Hematopoietic multipotent progenitor cell treated with erythropoietin and hydrocortisone succinate and interleukin-3 and kit ligand, for 15 days (in vitro differentiated cells): ENCODE measurements at regions not wholly inside any gene's neighbourhood (a gene's known extent, or its start where the extent isn't known, plus 50 kb on each side); places are given as distances from the start of the nearest gene placed in this dataset.

Source experiments
- DNase-seq: peaks from one replicate; pipeline ENCODE4 v3.0.0-alpha.2; 2015; ENCODE audit warnings: low spot score

DNA sequence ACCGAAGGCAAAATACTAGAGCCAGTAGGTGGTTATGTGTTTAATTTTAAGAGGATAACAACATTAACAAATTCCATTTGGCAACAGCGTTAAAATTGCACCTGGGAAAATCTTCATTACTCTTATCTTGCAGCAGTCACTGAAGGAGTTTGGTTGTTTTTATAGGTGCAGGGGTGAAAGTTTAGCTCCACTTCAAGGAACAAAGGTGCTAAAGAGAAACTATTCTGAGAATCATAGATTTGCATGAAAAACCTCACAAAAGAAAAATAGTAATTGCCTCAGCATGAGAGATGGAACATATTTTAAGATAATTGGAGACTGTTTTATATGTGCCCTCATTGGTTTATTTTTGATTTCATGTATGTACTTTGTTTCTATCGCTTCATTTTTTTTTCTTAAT lies 444.4 kb downstream of the UTRN start:
- DNase-seq: no peak

GRCh38 chr6:144730088-144730645 lies 445.0 kb downstream of the UTRN start:
- no peak for DNase-seq

GRCh38 chr6:144731229-144731628 lies 446.1 kb downstream of the UTRN start:
- DNase-seq: no peak

GRCh38 chr6:144736763-144737162 lies 451.6 kb downstream of the UTRN start:
- DNase-seq: no peak

GRCh38 chr6:144737998-144738397 lies 452.9 kb downstream of the UTRN start:
- no peak for DNase-seq

DNA sequence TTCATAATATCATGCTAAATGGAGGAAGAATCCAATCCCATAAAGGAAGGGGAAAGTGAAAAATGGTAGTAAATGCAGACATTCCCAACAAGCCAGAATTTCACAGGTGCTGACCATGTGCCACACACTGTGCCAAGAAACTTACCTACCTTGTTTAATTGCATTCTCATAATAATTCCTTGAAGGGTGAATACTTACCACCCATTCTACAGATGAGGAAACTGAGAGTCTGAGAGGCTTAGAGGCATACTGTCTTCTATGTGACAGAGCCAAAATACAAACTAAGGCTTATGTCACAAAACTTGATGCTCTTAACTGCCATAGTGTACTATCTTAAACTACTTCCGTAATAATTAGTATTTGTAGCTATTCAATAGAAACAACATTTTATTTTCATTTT lies 454.7 kb downstream of the UTRN start:
- no peak for DNase-seq

DNA sequence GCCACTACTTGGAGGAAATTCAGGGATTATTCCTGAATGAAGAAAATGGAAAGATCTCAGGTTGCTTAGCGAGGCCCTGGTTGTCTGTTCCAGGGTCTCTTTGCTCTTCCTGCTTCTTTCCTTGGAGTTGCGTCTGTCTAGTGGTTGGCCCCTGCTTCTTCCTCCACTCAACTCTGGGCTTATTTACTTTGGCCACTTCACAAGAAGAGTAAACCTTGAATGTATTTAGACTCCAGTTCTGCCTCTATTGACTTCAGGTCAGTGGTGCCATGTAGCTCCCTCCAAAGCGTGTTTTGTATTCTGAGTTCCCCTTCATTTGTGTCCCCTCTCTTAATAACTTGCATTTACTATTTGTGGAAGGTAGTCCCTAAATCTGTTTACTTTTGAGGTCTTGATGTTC lies 456.5 kb downstream of the UTRN start:
- no peak for DNase-seq

DNA sequence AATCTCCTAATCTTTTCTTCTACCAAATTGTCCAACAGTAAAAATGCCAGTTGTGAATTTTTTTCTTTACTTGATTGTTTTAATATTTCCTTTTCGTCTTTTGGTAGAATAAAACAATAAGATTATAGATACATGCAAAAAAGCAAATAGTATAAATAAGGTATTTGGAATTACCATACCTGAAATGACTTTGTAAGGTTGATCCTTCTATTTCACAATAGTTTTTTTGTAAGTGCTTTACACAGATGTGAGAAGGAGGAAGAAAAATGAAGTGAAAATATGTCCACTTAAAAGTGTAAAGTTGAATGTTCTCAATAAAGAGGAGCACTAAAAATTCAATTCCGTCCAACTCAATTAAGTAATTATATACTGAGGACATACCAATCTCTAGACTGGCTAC lies 457.6 kb downstream of the UTRN start:
- DNase-seq: no peak

GRCh38 chr6:144744720-144745119 lies 459.6 kb downstream of the UTRN start:
- DNase-seq: no peak

- DNase-seq: no peak
Observed at GRCh38 chr6:144745439-144745838, 460.3 kb downstream of the UTRN start.

GRCh38 chr6:144746902-144747469 lies 461.9 kb downstream of the UTRN start:
- no peak for DNase-seq

DNA sequence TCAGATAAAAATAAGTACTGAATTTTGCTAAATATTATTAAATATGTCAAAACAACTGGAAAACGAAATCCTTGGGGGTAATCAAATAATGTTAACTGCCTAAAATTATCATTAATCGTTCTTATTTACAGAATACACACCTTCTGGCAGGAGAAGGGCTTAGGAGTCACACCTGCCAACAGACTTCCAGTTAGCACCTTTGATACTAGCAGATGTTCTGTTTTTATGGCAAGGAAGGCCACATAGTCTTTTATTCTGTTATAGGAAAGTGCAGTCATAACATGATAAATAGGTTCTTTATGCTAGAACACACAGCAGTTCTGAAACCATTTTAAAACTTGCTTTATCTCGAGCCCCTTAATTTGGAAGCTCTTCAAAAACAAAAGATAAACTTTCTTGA lies 464.1 kb downstream of the UTRN start:
- DNase-seq: no peak

DNA sequence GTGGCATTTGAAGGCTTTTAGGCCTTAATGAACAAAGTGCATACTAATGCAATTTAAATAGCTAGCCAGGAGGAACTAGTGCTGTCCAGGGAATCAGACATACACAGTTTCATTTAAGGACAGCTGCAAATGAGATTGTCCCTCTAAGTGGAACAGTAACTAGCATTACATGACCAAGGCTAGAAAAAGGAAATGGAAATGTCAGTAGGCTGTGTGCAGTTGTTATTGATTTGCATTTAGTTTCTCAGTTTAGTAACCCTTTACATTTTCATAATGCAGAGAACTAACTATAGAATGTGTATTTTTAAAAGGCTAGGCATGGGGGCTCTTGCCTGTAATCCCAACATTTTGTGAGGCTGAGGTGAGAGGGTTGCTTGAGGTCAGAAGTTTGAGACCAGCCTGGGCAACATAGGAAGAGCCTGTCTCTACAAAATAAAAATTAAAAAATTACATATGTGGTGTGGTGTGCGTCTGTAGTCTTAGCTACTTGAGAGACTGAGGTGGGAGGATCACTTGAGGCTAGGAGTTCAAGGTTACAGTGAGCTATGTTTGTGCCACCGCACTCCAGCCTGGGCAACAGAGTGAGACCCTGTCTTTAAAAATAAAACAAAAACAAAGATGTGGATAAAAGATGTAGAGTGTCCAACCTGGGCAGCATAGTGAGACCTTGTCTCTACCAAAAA lies 468.0 kb downstream of the UTRN start:
- no peak for DNase-seq

DNA sequence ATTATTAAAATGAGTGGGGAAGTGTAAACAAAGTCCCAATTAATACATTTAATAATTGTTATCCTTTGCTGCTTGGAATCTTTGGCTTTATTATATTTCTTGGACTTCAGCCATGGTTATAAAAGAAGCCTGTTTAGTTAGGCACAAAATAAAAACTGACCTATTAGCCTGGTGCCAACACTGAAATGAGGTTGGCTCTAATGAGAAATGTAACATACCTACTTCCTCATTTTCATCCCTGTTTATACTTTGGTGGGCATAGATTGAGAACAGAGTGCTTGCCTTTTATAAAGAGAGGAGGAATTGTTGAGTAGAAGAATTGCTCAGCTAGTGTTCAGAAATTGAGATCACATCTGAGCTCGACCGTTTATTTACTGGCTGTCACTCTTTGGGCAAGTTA lies 471.3 kb downstream of the UTRN start:
- DNase-seq: no peak

- DNase-seq: no peak
Observed at GRCh38 chr6:144757299-144757698, 472.2 kb downstream of the UTRN start.

GRCh38 chr6:144757730-144758129 lies 472.6 kb downstream of the UTRN start:
- no peak for DNase-seq

- no peak for DNase-seq
Observed at GRCh38 chr6:144758602-144759001, 473.5 kb downstream of the UTRN start.

DNA sequence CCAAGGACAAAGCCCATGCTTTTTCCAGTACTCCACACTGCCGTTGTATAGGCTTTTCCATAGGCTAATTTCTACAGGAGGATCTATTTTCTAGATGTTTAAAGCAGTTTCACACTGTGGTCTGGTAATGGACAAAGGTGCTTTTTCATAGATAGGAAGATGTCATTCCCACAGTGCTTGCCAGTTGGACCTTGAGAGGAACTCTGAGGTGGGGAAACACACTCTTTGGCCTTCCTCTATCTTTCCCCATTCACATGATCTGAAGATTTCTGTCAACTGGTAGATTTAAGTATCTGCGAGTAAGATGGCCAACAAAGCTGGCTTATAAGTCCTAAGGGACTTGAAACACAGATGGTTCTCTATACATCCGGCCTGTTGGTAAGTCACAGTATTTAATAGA lies 477.3 kb downstream of the UTRN start:
- DNase-seq: no peak

DNA sequence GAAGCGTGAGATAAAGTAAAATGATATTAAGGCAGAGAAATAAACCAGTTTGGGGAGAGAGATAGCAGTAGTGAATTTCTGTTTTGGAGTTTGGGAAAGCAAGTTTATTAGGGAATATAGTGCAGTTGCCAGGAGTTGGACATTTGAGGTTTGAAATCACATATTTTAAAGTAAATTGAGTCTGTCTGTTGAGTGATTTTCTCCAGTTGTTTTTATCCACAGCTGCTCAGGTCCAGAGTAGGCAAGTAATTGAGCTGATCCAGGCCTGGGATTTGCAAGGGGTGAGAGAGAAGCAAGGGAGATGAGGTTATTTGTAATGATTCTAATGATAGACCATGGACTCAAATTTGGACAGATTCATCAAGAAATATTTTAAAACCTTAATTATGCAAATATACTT lies 481.9 kb downstream of the UTRN start:
- DNase-seq: no peak

GRCh38 chr6:144768551-144769075 lies 483.5 kb downstream of the UTRN start:
- no peak for DNase-seq

DNA sequence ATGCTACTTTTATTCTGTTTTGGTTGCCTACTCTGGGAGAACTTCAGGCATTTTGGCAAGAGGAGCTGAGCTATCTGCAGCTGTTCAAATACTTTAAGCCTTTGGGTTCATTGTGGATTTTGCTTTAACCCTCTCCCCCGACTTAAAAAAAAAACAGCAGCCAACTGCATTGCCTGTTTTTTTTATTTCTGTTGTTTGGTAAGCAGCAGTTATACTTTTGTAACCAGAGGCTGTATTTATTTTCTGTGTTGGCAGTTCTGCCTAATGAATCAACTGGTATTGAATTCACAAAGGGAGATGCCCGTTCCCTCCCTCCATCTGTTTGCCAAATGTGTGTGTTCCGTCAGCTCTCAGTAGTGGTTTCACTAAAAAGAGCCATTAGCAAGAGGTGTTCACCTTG lies 484.0 kb downstream of the UTRN start:
- no peak for DNase-seq

- no peak for DNase-seq
Observed at GRCh38 chr6:144776031-144776819, 491.1 kb downstream of the UTRN start.

DNA sequence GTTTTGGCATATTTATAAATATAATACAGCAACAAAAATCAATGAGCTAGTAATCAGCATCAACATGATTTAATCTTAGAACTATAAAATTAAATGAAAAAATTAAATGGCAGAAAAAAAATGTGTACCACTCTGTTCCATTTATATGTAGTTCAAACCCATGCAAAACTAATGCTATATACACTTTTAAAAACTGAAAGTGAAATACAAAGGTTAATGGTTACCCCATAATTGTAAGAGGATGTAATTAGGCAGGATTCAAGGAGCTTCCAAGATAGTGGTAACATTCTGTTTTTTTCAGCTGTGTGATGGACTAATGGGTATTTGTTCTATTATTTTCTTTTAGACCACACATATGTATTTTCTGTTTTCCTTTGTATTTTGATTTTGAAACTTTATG lies 492.1 kb downstream of the UTRN start:
- DNase-seq: no peak
